ENCODE measurements at regions not wholly inside any gene's neighbourhood (a gene's known extent, or its start where the extent isn't known, plus 50 kb on each side); places are given as distances from the start of the nearest gene placed in this dataset.

GRCh38 chr5:54700986-54701578 is 183.5 kb downstream of the SNX18 start:
- H3K36me3 Mint-ChIP-seq (ENCODE audit: low read depth, unreplicated experiment): no peaks in the 10 kb centered on the region
- no peaks in the 10 kb centered on the region for H3K9me3 Mint-ChIP-seq (ENCODE audit: unreplicated experiment)
- DNase-seq (ENCODE audit: low spot score): no peak
- no peaks in the 10 kb centered on the region for H3K27me3 Mint-ChIP-seq (ENCODE audit: unreplicated experiment)
- H3K4me1 Mint-ChIP-seq (ENCODE audit: unreplicated experiment): peaks cover 38% of the 10 kb centered on the region
- no peak for TF ChIP-seq CTCF (IDR thresholded peaks at IDR 0.05; ENCODE audit: unreplicated experiment)
- H3K4me3 Mint-ChIP-seq (ENCODE audit: unreplicated experiment): no peak overlapping the region
- no peak overlapping the region for H3K27ac Mint-ChIP-seq (ENCODE audit: unreplicated experiment)

DNA sequence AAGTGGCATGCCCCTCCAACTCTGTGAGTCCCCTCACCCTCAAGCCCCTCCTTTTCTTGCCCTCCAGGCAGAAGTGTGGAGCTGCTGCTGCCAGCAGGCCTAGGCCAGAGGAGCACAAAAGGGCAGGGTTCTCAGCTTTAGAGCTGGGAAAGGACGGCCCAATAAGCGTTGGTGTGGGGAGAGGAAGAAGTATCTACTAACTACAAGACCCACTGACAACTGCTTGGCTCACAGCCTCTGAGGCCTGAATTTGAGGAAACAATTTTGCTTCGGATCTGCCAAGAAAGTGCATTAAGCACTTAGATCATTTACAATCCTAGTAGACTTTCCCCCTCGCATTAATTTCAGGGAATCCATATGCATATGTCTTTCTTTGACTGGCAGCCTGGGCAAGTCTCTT is 179.4 kb downstream of the SNX18 start:
- H3K27me3 Mint-ChIP-seq (ENCODE audit: unreplicated experiment): peaks cover 2% of the 10 kb centered on the region
- no peak overlapping the region for H3K27ac Mint-ChIP-seq (ENCODE audit: unreplicated experiment)
- no peak for DNase-seq (ENCODE audit: low spot score)
- no peak overlapping the region for H3K4me3 Mint-ChIP-seq (ENCODE audit: unreplicated experiment)
- no peaks in the 10 kb centered on the region for H3K9me3 Mint-ChIP-seq (ENCODE audit: unreplicated experiment)
- no peak for TF ChIP-seq CTCF (IDR thresholded peaks at IDR 0.05; ENCODE audit: unreplicated experiment)
- no peaks in the 10 kb centered on the region for H3K36me3 Mint-ChIP-seq (ENCODE audit: low read depth, unreplicated experiment)
- H3K4me1 Mint-ChIP-seq (ENCODE audit: unreplicated experiment): peaks cover 10% of the 10 kb centered on the region

DNA sequence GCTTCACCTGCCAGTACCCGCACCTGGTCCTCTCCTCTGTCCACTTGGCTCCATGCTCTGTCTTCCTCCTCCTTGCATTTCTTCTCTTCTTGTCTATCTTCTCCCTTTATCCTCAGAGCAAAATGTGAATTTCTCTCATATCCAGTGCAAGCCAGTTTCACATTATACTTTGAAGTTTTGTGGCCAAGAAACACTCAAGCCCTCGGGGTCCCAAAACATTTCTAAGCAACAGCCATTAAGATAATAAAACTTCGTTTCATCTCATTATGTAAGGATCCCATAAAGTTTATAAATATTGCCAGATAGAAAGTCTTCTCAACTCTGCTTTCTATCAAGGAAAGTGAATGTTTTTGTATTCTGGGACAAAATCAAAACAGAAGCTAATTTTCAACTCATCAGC is 178.8 kb downstream of the SNX18 start:
- DNase-seq (ENCODE audit: low spot score): no peak
- H3K4me1 Mint-ChIP-seq (ENCODE audit: unreplicated experiment): peaks cover 4% of the 10 kb centered on the region
- peaks cover 2% of the 10 kb centered on the region for H3K27me3 Mint-ChIP-seq (ENCODE audit: unreplicated experiment)
- no peak overlapping the region for H3K27ac Mint-ChIP-seq (ENCODE audit: unreplicated experiment)
- no peaks in the 10 kb centered on the region for H3K9me3 Mint-ChIP-seq (ENCODE audit: unreplicated experiment)
- no peak for TF ChIP-seq CTCF (IDR thresholded peaks at IDR 0.05; ENCODE audit: unreplicated experiment)
- H3K4me3 Mint-ChIP-seq (ENCODE audit: unreplicated experiment): no peak overlapping the region
- no peaks in the 10 kb centered on the region for H3K36me3 Mint-ChIP-seq (ENCODE audit: low read depth, unreplicated experiment)

GRCh38 chr5:54695198-54695966 is 177.8 kb downstream of the SNX18 start:
- Mint-ChIP-seq H3K4me3 (ENCODE audit: unreplicated experiment) (no peak overlapping the region), H3K4me1 (ENCODE audit: unreplicated experiment) (peaks cover 2% of the 10 kb centered on the region), H3K27me3 (ENCODE audit: unreplicated experiment) (peaks cover 3% of the 10 kb centered on the region), H3K9me3 (ENCODE audit: unreplicated experiment) (no peaks in the 10 kb centered on the region), H3K36me3 (ENCODE audit: low read depth, unreplicated experiment) (no peaks in the 10 kb centered on the region), H3K27ac (ENCODE audit: unreplicated experiment) (no peak overlapping the region)
- DNase-seq (ENCODE audit: low spot score): no peak
- TF ChIP-seq CTCF (IDR thresholded peaks at IDR 0.05; ENCODE audit: unreplicated experiment): no peak

- H3K4me3 Mint-ChIP-seq (ENCODE audit: unreplicated experiment): no peak overlapping the region
- H3K36me3 Mint-ChIP-seq (ENCODE audit: low read depth, unreplicated experiment): no peaks in the 10 kb centered on the region
- peaks cover 3% of the 10 kb centered on the region for H3K27me3 Mint-ChIP-seq (ENCODE audit: unreplicated experiment)
- peaks cover 2% of the 10 kb centered on the region for H3K4me1 Mint-ChIP-seq (ENCODE audit: unreplicated experiment)
- TF ChIP-seq CTCF (IDR thresholded peaks at IDR 0.05; ENCODE audit: unreplicated experiment): no peak
- no peaks in the 10 kb centered on the region for H3K9me3 Mint-ChIP-seq (ENCODE audit: unreplicated experiment)
- DNase-seq (ENCODE audit: low spot score): no peak
- no peak overlapping the region for H3K27ac Mint-ChIP-seq (ENCODE audit: unreplicated experiment)
Observed at GRCh38 chr5:54693936-54694657, 176.5 kb downstream of the SNX18 start.

Data from endothelial cell (in vitro differentiated cells).